ENCODE measurements at regions not wholly inside any gene's neighbourhood (a gene's known extent, or its start where the extent isn't known, plus 50 kb on each side); places are given as distances from the start of the nearest gene placed in this dataset.

- H3K27ac ChIP-seq: no peak overlapping the region
- no peak for DNase-seq (ENCODE audit: low spot score)
- ChIA-PET POLR2A (ENCODE audit: low non-redundant PET) (no interaction called here), CTCF (no interaction called here)
- TF ChIP-seq CTCF (conservative IDR thresholded peaks at IDR 0.05; ENCODE audit: low read depth): no peak
Observed at GRCh38 chr15:79492065-79492464, 59.9 kb downstream of the MINAR1 start.

GRCh38 chr15:79494384-79494909 is 62.3 kb downstream of the MINAR1 start:
- CTCF ChIA-PET: no interaction called here
- H3K27ac ChIP-seq: no peak overlapping the region
- TF ChIP-seq CTCF (conservative IDR thresholded peaks at IDR 0.05; ENCODE audit: low read depth): no peak
- no peak for DNase-seq (ENCODE audit: low spot score)
- POLR2A ChIA-PET (ENCODE audit: low non-redundant PET): no interaction called here

GRCh38 chr15:79494963-79495755 is 63.0 kb downstream of the MINAR1 start:
- ChIA-PET CTCF (interaction anchor here (0.5 kb wide), 1 partner anchor 223 kb away, joined by 5 read pairs; no protein-coding TSS in a partner anchor), POLR2A (ENCODE audit: low non-redundant PET) (no interaction called here)
- no peak for DNase-seq (ENCODE audit: low spot score)
- H3K27ac ChIP-seq: no peak overlapping the region
- no peak for TF ChIP-seq CTCF (conservative IDR thresholded peaks at IDR 0.05; ENCODE audit: low read depth)

GRCh38 chr15:79495775-79496174 is 63.6 kb downstream of the MINAR1 start:
- CTCF ChIA-PET: interaction anchor here (0.5 kb wide), 1 partner anchor 224 kb away, joined by 5 read pairs; no protein-coding TSS in a partner anchor
- TF ChIP-seq CTCF (conservative IDR thresholded peaks at IDR 0.05; ENCODE audit: low read depth): no peak
- no peak overlapping the region for H3K27ac ChIP-seq
- POLR2A ChIA-PET (ENCODE audit: low non-redundant PET): no interaction called here
- no peak for DNase-seq (ENCODE audit: low spot score)

GRCh38 chr15:79496838-79497237 is 64.7 kb downstream of the MINAR1 start:
- no peak for DNase-seq (ENCODE audit: low spot score)
- ChIA-PET CTCF (no interaction called here), POLR2A (ENCODE audit: low non-redundant PET) (no interaction called here)
- no peak overlapping the region for H3K27ac ChIP-seq
- TF ChIP-seq CTCF (conservative IDR thresholded peaks at IDR 0.05; ENCODE audit: low read depth): no peak

- ChIA-PET POLR2A (ENCODE audit: low non-redundant PET) (no interaction called here), CTCF (no interaction called here)
- no peak overlapping the region for H3K27ac ChIP-seq
- DNase-seq (ENCODE audit: low spot score): no peak
- no peak for TF ChIP-seq CTCF (conservative IDR thresholded peaks at IDR 0.05; ENCODE audit: low read depth)
Observed at GRCh38 chr15:79501086-79501485, 69.0 kb downstream of the MINAR1 start.

Data from RWPE1 (cell line).